ENCODE measurements at regions not wholly inside any gene's neighbourhood (a gene's known extent, or its start where the extent isn't known, plus 50 kb on each side); places are given as distances from the start of the nearest gene placed in this dataset.
A peak's percentile ranks its signal among the peaks of the same experiment; 100 is the strongest.

DNA sequence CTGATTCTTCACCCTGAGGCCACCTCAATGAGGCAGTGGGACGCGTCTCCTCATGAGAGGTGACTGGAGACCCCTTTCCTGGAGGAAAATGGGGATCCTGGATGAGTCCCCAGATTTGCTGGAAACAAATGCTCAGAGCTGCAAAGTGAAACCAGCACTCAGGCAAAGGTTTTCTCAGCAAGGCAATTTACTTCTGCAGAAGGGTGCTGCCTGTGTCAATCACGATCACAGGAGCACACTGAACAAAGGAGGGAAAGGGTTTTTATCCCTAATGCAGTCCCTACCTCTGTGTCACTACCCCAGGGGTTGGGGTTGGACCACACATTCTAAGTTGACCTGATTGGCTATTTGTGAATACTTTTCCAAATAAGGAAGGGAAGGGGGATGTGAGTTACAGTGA, 69.9 kb upstream of the CDK20 start:
- in situ Hi-C loops (cut with HindIII; ENCODE audit: low sequenced_read_pairs), result no loop called here
- no peak overlapping the region for H3K4me3 ChIP-seq (ENCODE audit: low read depth, low read length)
- no peak for TF ChIP-seq CTCF (IDR thresholded peaks at IDR 0.05; ENCODE audit: low read depth, low read length, missing control alignments)

GRCh38 chr9:88043647-88044046, 69.3 kb upstream of the CDK20 start:
- H3K4me3 ChIP-seq (ENCODE audit: low read depth, low read length), result no peak overlapping the region
- in situ Hi-C loops (cut with HindIII; ENCODE audit: low sequenced_read_pairs), result no loop called here
- no peak for DNase-seq (ENCODE audit: low read depth)
- TF ChIP-seq CTCF (IDR thresholded peaks at IDR 0.05; ENCODE audit: low read depth, low read length, missing control alignments), result no peak

More for the DNA sequence above, 69.9 kb upstream of the CDK20 start:
- DNase-seq (ENCODE audit: low read depth), result no peak

DNA sequence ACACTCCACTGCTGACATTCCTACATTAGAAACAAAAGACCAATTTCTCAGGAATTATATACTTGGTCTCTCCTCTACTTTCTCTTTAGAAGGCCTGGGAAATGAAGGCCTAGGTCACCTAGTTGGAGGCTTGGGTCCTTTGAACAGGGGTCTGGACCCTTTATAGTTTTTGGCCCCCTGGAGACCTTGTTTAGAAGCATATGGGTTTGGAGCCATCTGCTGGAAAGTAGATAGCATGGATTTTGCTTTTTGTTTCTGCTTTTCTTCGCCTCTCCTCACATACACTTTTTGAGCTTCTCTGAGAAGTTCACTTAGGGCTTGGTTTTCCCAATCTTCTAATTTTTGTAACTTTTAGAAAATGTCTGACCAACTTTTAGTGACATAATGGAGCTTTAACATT, 67.1 kb upstream of the CDK20 start:
- H3K4me3 ChIP-seq (ENCODE audit: low read depth, low read length), result no peak overlapping the region
- in situ Hi-C loops (cut with HindIII; ENCODE audit: low sequenced_read_pairs), result no loop called here
- peak; percentile 57 for TF ChIP-seq CTCF (IDR thresholded peaks at IDR 0.05; ENCODE audit: low read depth, low read length, missing control alignments)
- DNase-seq (ENCODE audit: low read depth), result no peak

GRCh38 chr9:88037285-88037845, 63.0 kb upstream of the CDK20 start:
- DNase-seq (ENCODE audit: low read depth), result no peak
- H3K4me3 ChIP-seq (ENCODE audit: low read depth, low read length), result no peak overlapping the region
- TF ChIP-seq CTCF (IDR thresholded peaks at IDR 0.05; ENCODE audit: low read depth, low read length, missing control alignments), result no peak
- in situ Hi-C loops (cut with HindIII; ENCODE audit: low sequenced_read_pairs), result no loop called here

DNA sequence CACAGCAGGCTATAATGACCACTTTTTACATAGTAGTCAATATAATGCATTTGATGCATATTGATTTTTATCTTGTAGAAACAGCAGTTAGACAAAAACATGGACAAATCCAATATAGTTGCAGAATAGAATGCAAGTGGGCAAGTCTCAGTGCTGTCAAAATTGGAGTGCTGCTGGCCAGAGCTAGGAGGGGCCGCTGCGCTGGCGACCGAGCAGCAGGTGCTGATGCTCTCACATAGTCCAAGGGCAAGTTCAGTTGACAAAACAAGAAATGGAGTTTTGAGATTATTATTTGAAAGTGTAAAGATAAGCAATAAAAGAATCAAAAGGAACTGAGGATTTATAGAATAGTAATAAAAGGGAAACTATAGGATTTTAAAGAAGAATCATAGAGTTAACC, 60.6 kb upstream of the CDK20 start:
- no peak for TF ChIP-seq CTCF (IDR thresholded peaks at IDR 0.05; ENCODE audit: low read depth, low read length, missing control alignments)
- H3K4me3 ChIP-seq (ENCODE audit: low read depth, low read length), result no peak overlapping the region
- in situ Hi-C loops (cut with HindIII; ENCODE audit: low sequenced_read_pairs), result no loop called here
- no peak for DNase-seq (ENCODE audit: low read depth)

- H3K4me3 ChIP-seq (ENCODE audit: low read depth, low read length), result no peak overlapping the region
- no peak for DNase-seq (ENCODE audit: low read depth)
- TF ChIP-seq CTCF (IDR thresholded peaks at IDR 0.05; ENCODE audit: low read depth, low read length, missing control alignments), result no peak
- in situ Hi-C loops (cut with HindIII; ENCODE audit: low sequenced_read_pairs), result no loop called here
Measured at GRCh38 chr9:88033359-88033702, 59.0 kb upstream of the CDK20 start.

GRCh38 chr9:88028338-88028737, 54.0 kb upstream of the CDK20 start:
- no peak overlapping the region for H3K4me3 ChIP-seq (ENCODE audit: low read depth, low read length)
- no peak for DNase-seq (ENCODE audit: low read depth)
- TF ChIP-seq CTCF (IDR thresholded peaks at IDR 0.05; ENCODE audit: low read depth, low read length, missing control alignments), result no peak
- in situ Hi-C loops (cut with HindIII; ENCODE audit: low sequenced_read_pairs), result no loop called here

All from astrocyte of the cerebellum (primary cell).